ENCODE measurements at regions not wholly inside any gene's neighbourhood (a gene's known extent, or its start where the extent isn't known, plus 50 kb on each side); places are given as distances from the start of the nearest gene placed in this dataset.

GRCh38 chr10:8897769-8898168, 843.3 kb downstream of the GATA3 start:
- TF ChIP-seq CTCF (conservative IDR thresholded peaks at IDR 0.05) = no peak
- TF ChIP-seq EZH2 (IDR thresholded peaks at IDR 0.05; ENCODE audit: low read depth) = no peak
